GM20000 (cell line): ENCODE measurements at regions not wholly inside any gene's neighbourhood (a gene's known extent, or its start where the extent isn't known, plus 50 kb on each side); places are given as distances from the start of the nearest gene placed in this dataset.

Experiments used
- DNase-seq: peaks from one replicate; pipeline ENCODE4 v3.0.0; 2012; ENCODE audit warnings: low spot score
- TF ChIP-seq, protein P1 (sequence below): IDR thresholded peaks from 2 replicates; pipeline ENCODE4 v1.5.1; 2012; ENCODE audit warnings: mild to moderate bottlenecking, control low read depth; ENCODE audit errors: extremely low read depth, missing control alignments

- TF ChIP-seq, protein P1, sequence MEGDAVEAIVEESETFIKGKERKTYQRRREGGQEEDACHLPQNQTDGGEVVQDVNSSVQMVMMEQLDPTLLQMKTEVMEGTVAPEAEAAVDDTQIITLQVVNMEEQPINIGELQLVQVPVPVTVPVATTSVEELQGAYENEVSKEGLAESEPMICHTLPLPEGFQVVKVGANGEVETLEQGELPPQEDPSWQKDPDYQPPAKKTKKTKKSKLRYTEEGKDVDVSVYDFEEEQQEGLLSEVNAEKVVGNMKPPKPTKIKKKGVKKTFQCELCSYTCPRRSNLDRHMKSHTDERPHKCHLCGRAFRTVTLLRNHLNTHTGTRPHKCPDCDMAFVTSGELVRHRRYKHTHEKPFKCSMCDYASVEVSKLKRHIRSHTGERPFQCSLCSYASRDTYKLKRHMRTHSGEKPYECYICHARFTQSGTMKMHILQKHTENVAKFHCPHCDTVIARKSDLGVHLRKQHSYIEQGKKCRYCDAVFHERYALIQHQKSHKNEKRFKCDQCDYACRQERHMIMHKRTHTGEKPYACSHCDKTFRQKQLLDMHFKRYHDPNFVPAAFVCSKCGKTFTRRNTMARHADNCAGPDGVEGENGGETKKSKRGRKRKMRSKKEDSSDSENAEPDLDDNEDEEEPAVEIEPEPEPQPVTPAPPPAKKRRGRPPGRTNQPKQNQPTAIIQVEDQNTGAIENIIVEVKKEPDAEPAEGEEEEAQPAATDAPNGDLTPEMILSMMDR, result no peak
- DNase-seq, result no peak
Observed at GRCh38 chr7:116310141-116310540, 99.8 kb downstream of the TES start.

DNA sequence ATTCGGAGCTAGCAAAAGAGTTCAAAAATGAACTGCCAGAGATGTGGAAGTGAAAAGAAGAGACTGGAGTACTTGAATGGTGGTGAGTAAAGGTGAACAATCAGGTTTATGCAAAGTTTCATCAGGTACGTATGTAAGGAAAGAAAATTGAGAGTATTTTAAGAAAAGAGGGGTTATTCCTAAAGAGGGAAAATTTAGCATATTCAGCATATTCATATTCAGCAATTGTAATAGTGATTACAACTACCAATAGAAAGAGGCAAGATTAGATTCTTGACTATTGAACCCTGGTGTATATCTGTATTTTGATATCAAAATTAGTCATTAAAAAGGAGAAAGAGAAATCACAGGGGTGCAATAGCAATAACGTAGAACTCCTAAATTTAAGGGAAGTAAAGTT lies 100.9 kb downstream of the TES start:
- no peak for DNase-seq
- TF ChIP-seq, protein P1, result no peak

DNA sequence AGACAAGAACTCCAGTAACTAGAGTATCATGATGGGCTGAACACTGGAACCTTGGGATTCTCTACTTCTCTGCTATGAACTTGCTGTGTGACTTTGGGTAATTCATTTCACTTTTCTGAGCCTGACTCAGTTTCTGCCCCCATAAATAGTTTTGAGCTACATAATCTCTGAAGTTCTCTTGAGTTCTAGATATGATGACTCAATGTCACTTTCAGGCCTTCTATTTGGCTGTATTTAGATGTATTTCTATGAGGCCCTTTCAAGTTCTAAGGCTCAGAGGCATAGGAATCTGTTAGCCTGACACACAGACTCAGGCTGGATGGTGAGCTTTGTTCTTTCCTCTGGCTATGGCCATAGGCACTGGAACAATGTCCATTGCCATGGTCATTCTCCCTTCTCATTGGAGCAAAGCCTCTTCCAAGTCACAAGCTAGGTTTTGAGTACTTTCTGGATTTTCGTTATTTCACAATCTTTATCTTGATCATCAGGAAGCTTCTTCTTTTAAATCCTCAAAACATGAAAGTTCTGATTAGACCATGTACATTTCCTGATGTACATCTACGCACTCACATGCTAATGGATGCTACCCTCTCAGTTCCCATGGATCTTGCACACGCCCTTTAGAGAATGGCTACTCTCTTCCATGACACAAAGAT lies 101.6 kb downstream of the TES start:
- TF ChIP-seq, protein P1, result no peak

DNA sequence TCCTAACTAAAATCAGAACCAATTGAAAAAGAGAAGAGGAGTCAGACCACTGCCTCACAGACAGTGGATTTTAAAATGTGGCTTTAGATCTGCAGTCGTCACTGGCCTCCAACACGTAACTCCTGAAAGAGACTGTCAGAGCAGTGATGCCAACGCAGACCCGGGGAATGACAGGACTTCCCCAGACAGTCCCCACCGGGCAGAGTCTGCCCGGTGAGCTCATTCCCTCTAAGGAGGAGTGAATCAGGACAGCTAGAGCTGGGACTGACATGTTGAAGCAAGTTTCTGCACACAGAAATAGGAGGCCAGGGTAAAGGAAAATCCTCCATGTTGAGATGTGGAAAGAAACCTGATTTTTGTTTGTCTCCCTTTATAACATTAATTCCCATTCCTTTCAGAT lies 105.0 kb downstream of the TES start:
- no peak for DNase-seq
- TF ChIP-seq, protein P1, result no peak

More for the DNA sequence above, 101.6 kb downstream of the TES start:
- DNase-seq, result no peak

DNA sequence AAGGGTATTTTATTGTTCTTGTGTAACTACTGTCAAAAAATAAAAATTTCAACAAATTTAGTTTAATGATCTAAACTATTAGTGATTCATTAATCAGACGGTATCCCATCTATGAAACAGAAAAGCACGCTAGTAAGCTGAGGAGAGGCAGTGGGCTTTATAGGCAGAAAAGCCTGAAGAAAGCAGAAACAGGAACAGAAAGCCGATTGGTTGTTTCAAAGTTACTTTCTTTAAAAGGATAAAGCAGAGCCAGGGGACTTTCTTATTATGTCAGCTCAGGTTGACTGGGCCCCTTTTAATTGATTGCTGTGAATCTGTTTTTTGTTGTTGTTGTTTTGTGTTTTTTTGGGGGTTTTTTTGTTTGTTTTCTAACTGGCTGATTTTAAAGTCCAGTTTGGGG lies 105.5 kb downstream of the TES start:
- peak; percentile 15 for DNase-seq
- TF ChIP-seq, protein P1, result no peak

DNA sequence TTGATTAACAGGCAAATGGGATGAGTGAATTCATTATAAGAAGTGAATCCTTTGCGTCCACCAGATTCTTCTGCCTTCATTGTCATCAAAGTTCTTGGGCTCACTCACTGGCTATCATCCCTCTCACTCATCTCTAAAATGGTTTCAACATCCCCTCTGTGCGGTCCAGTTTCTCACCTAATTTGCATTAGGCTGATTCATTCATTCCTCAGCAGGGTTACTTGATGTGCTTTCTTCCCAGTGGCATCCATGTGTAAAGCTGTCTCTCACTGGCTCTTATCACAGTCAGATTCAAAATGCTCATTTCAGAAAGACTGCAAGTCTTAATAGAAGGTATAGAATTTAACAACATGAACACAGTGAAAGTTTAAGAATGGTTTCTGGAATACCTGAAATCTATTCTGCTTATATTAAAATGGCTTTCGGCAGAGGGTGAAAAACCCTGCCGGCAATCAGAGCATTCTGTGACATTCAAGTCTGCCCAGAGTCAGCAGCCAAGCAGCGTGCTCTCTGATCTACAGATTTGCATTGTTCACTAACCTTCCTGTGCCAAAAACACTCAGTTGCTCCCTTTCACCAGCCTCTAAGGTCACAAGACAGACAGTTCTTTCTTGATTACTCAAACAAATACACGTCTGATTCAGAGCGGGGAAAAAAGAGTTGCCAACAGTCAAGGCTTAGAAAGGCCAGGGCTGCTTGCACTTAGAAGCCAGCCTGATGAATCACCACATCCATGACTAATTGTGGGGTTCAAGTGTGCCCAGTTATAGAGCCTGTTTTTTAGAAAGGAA lies 106.7 kb downstream of the TES start:
- TF ChIP-seq, protein P1, result no peak
- DNase-seq, result peak; percentile 28

DNA sequence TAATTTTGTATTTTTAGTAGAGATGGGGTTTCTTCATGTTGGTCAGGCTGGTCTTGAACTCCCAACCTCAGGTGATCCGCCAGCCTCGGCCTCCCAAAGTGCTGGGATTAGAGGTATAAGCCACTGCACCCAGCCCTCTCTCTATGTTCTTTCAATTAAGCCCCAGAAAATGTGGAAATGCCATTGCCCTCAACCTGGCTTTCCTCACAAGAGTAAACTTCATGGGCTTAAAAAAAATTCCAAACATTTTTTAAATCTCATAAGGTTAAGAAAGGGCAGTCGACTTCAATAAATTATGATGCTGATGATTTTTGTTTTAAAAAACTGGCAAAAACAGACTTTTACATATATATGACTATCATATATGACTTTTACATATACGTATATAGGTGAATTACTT lies 107.6 kb downstream of the TES start:
- TF ChIP-seq, protein P1, result no peak
- no peak for DNase-seq
